B cell (primary cell): ENCODE measurements at regions not wholly inside any gene's neighbourhood (a gene's known extent, or its start where the extent isn't known, plus 50 kb on each side); places are given as distances from the start of the nearest gene placed in this dataset.

Experiments used
- ATAC-seq: fragments of 200-7000 bp; cut with Tn5 transposase; one replicate; pipeline ENCODE4 v1.10.0; 2021; ENCODE audit warnings: low read depth, mild to moderate bottlenecking, moderate number of reproducible peaks, moderate library complexity
- CTCF ChIA-PET: fragments of 350-600 bp; sonication (Branson Sonifier 250); formaldehyde crosslinking; loops from one replicate; lab custom pipeline; 2021; ENCODE audit warnings: antibody characterized with exemption, inconsistent platforms; lab: Charles Lee
- POLR2A ChIA-PET: fragments of 350-600 bp; sonication (Branson Sonifier 250); formaldehyde crosslinking; loops from one replicate; lab custom pipeline; 2021; ENCODE audit warnings: antibody characterized with exemption; lab: Charles Lee
- DNase-seq: peaks from one replicate; pipeline ENCODE4 v3.0.0; 2013
- H2AFZ ChIP-seq: 2 replicates; pipeline ENCODE4 v1.6.1; 2012; ENCODE audit warnings: mild to moderate bottlenecking, low read depth, low read length; ENCODE audit not compliant: insufficient read depth, poor library complexity, severe bottlenecking
- H3K27ac ChIP-seq, 2 donors: 1 replicate in 1 of 2; 2 replicates in 1 of 2; pipeline ENCODE4 v1.5.1; 2012 to 2013; ENCODE audit warnings: low read length in 2 of 2, mild to moderate bottlenecking in 2 of 2, moderate library complexity in 1 of 2
- H3K27me3 ChIP-seq, 4 experiments: fragments of 200-600 bp in 1 of 4; sonication (generic) in 1 of 4; replicated peaks in 1 of 4; 1 replicate in 2 of 4; 2 replicates in 2 of 4; pipeline versions ENCODE4 v1.6.1 to v1.7.0; 2013 to 2016; ENCODE audit warnings: low read length in 3 of 4, mild to moderate bottlenecking in 2 of 4, mixed read lengths in 1 of 4, moderate library complexity in 1 of 4; ENCODE audit not compliant: insufficient read depth in 4 of 4, control insufficient read depth in 3 of 4; ENCODE audit errors: control extremely low read depth in 1 of 4
- H3K36me3 ChIP-seq, 2 experiments: replicated peaks in 1 of 2; 1 replicate in 1 of 2; 2 replicates in 1 of 2; pipeline versions ENCODE4 v1.6.1 to v1.7.1; 2013; ENCODE audit warnings: low read length in 1 of 2; ENCODE audit not compliant: insufficient read depth in 2 of 2, control insufficient read depth in 1 of 2; ENCODE audit errors: control extremely low read depth in 1 of 2, extremely low read depth in 1 of 2
- H3K4me1 ChIP-seq, 2 donors: fragments of 200-600 bp in 1 of 2; sonication (generic) in 1 of 2; 1 replicate in 1 of 2; 2 replicates in 1 of 2; pipeline versions ENCODE4 v1.5.1 to v1.6.1; 2013 to 2017; ENCODE audit warnings: low read length in 2 of 2; ENCODE audit not compliant: control insufficient read depth in 2 of 2, insufficient read depth in 2 of 2
- H3K4me2 ChIP-seq: replicated peaks from 2 replicates; pipeline ENCODE3; 2012; ENCODE audit warnings: mild to moderate bottlenecking, low read depth, low read length; ENCODE audit not compliant: poor library complexity, severe bottlenecking
- H3K4me3 ChIP-seq, 5 experiments: fragments of 200-600 bp in 1 of 5; sonication (generic) in 1 of 5; 1 replicate in 3 of 5; 2 replicates in 2 of 5; pipeline versions ENCODE4 v1.5.1 to v1.7.0; 2011 to 2016; ENCODE audit warnings: low read length in 4 of 5, mild to moderate bottlenecking in 4 of 5, low read depth in 2 of 5, control low read depth in 1 of 5, moderate library complexity in 1 of 5; ENCODE audit not compliant: insufficient read depth in 1 of 5; ENCODE audit errors: control extremely low read depth in 1 of 5, extremely low read depth in 1 of 5
- H3K79me2 ChIP-seq: fragments of 200-600 bp; sonication (generic); one replicate; pipeline ENCODE4 v1.6.0; 2016; ENCODE audit warnings: low read length; ENCODE audit not compliant: control insufficient read depth, insufficient read depth
- H3K9ac ChIP-seq: fragments of 200-600 bp; sonication (generic); 2 replicates; pipeline ENCODE4 v1.6.1; 2017; ENCODE audit warnings: mild to moderate bottlenecking, low read length, moderate library complexity
- H3K9me3 ChIP-seq, 3 donors: one replicate each; pipeline versions ENCODE4 v1.6.1 to v1.7.1; 2013; ENCODE audit warnings: low read length in 2 of 3; ENCODE audit not compliant: control insufficient read depth in 2 of 3, insufficient read depth in 1 of 3; ENCODE audit errors: control extremely low read depth in 1 of 3
- H4K20me1 ChIP-seq: 2 replicates; pipeline ENCODE4 v1.6.0; 2012; ENCODE audit warnings: mild to moderate bottlenecking, low read length; ENCODE audit not compliant: insufficient read depth, control insufficient read depth, poor library complexity, severe bottlenecking
- H3K27ac Mint-ChIP-seq: one replicate; pipeline ENCODE4 v1.8.0; 2021; ENCODE audit warnings: mixed read lengths
- H3K27me3 Mint-ChIP-seq: one replicate; pipeline ENCODE4 v1.8.0; 2021; ENCODE audit warnings: mixed read lengths
- H3K4me1 Mint-ChIP-seq: one replicate; pipeline ENCODE4 v1.8.0; 2021; ENCODE audit warnings: mixed read lengths
- H3K4me3 Mint-ChIP-seq: one replicate; pipeline ENCODE4 v1.8.0; 2021; ENCODE audit warnings: mixed read lengths
- H3K9me3 Mint-ChIP-seq: one replicate; pipeline ENCODE4 v1.8.0; 2022; ENCODE audit warnings: mixed read lengths; ENCODE audit not compliant: insufficient read depth
- EZH2 ChIP-seq: IDR thresholded peaks from 2 replicates; pipeline ENCODE4 v1.6.1; 2012; ENCODE audit warnings: borderline replicate concordance, low read depth, mild to moderate bottlenecking, moderate library complexity, low read length; ENCODE audit not compliant: insufficient read depth, poor library complexity, severe bottlenecking
- WGBS: methylation state at CpG from one replicate; pipeline ENCODE4 v1.1.5; 2013; ENCODE audit warnings: missing lambda C conversion rate; ENCODE audit not compliant: insufficient coverage; 5-methylcytosine and 5-hydroxymethylcytosine counted together
- intact Hi-C: fragments of 100-400 bp; cut with micrococcal nuclease; formaldehyde crosslinking; loops from one replicate; pipeline ENCODE4 v1.10.0; 2022
- TF ChIP-seq, protein P1 (sequence below): fragments of 200-600 bp; IDR thresholded peaks from one replicate; pipeline ENCODE4 v1.8.0; 2022; ENCODE audit warnings: antibody characterized with exemption, mild to moderate bottlenecking

- H3K27ac Mint-ChIP-seq, result no peak overlapping the region
- DNase-seq, result no peak
- POLR2A ChIA-PET, result no interaction called here
Observed at GRCh38 chr4:151605215-151605614, 155.6 kb downstream of the GATB start.

DNA sequence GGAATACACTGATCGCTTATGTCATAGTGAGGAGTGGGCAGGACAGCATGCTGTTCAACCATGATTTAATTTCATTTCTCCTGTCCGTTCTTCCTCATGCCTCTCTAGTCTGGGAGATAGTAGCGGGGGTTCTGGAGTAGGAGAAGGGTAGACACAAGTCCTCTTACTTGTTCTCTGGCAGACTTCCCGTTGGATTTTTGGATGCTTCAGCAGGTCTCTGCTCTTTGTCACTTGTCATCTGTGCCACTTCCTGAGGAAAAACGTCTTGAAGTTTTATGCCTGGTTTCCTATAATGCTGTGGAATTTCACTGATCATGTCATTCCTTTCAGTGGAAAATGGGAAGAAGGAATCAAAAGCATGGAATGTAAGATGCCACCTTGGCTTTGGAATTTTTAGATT is 154.7 kb downstream of the GATB start:
- intact Hi-C loops, result no loop called here
- H3K4me1 Mint-ChIP-seq, result no peaks in the 10 kb centered on the region
- Histone ChIP-seq H3K79me2 (no peaks in the 10 kb centered on the region), H3K4me3 (no peak overlapping the region), H3K4me2 (no peak overlapping the region), H3K9me3 (no peaks in the 10 kb centered on the region), H3K4me1 (no peaks in the 10 kb centered on the region), H3K36me3 (no peaks in the 10 kb centered on the region), H3K27me3 (peaks cover 0 to 4% (median 2%) of the 10 kb centered on the region in 4 experiments), H3K9ac (no peak overlapping the region), H3K27ac (no peak overlapping the region), H2AFZ (no peak overlapping the region), H4K20me1 (no peaks in the 10 kb centered on the region)
- 44% methylated on average over 3 of the region's 5 CpGs for WGBS
- H3K27ac Mint-ChIP-seq, result no peak overlapping the region
- no peak for DNase-seq
- H3K9me3 Mint-ChIP-seq, result no peaks in the 10 kb centered on the region
- POLR2A ChIA-PET, result no interaction called here
- TF ChIP-seq, protein P1, sequence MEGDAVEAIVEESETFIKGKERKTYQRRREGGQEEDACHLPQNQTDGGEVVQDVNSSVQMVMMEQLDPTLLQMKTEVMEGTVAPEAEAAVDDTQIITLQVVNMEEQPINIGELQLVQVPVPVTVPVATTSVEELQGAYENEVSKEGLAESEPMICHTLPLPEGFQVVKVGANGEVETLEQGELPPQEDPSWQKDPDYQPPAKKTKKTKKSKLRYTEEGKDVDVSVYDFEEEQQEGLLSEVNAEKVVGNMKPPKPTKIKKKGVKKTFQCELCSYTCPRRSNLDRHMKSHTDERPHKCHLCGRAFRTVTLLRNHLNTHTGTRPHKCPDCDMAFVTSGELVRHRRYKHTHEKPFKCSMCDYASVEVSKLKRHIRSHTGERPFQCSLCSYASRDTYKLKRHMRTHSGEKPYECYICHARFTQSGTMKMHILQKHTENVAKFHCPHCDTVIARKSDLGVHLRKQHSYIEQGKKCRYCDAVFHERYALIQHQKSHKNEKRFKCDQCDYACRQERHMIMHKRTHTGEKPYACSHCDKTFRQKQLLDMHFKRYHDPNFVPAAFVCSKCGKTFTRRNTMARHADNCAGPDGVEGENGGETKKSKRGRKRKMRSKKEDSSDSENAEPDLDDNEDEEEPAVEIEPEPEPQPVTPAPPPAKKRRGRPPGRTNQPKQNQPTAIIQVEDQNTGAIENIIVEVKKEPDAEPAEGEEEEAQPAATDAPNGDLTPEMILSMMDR, result no peak
- no peak for TF ChIP-seq EZH2
- peaks cover 18% of the 10 kb centered on the region for H3K27me3 Mint-ChIP-seq
- CTCF ChIA-PET, result no interaction called here
- ATAC-seq, result no peak
- no peak overlapping the region for H3K4me3 Mint-ChIP-seq

More at GRCh38 chr4:151605215-151605614, 155.6 kb downstream of the GATB start:
- Histone ChIP-seq H3K79me2 (no peaks in the 10 kb centered on the region), H3K4me2 (no peak overlapping the region), H3K27ac (no peak overlapping the region), H3K27me3 (peaks cover 0 to 6% (median 0%) of the 10 kb centered on the region in 4 experiments), H3K4me1 (no peaks in the 10 kb centered on the region), H4K20me1 (no peaks in the 10 kb centered on the region), H2AFZ (no peak overlapping the region), H3K9ac (no peak overlapping the region), H3K9me3 (no peaks in the 10 kb centered on the region), H3K4me3 (no peak overlapping the region), H3K36me3 (no peaks in the 10 kb centered on the region)
- CTCF ChIA-PET, result no interaction called here
- H3K27me3 Mint-ChIP-seq, result peaks cover 16% of the 10 kb centered on the region
- ATAC-seq, result no peak
- TF ChIP-seq, protein P1, result no peak
- TF ChIP-seq EZH2, result no peak
- H3K4me1 Mint-ChIP-seq, result no peaks in the 10 kb centered on the region
- 86% methylated on average over 1 of the region's 2 CpGs for WGBS
- intact Hi-C loops, result no loop called here
- H3K9me3 Mint-ChIP-seq, result no peaks in the 10 kb centered on the region
- H3K4me3 Mint-ChIP-seq, result no peak overlapping the region
